GM21737 (cell line): ENCODE measurements at regions not wholly inside any gene's neighbourhood (a gene's known extent, or its start where the extent isn't known, plus 50 kb on each side); places are given as distances from the start of the nearest gene placed in this dataset.
"Not testable (repeated sequence)": the region's sequence is repeated elsewhere in the genome, so short reads cannot be mapped to it uniquely, and the experiment has no call there.

Experiments
- ATAC-seq: cut with Tn5 transposase; IDR thresholded peaks from one replicate; pipeline ENCODE4 v1.9.1; 2021; ENCODE audit warnings: mild to moderate bottlenecking, moderate library complexity; ENCODE audit not compliant: unreplicated experiment

- no peak for ATAC-seq
These were observed 366.4 kb downstream of the PSAT1 start for GRCh38 chr9:78663369-78663768.

- ATAC-seq, result no peak
These were observed 367.4 kb downstream of the PSAT1 start for GRCh38 chr9:78664370-78664769.

DNA sequence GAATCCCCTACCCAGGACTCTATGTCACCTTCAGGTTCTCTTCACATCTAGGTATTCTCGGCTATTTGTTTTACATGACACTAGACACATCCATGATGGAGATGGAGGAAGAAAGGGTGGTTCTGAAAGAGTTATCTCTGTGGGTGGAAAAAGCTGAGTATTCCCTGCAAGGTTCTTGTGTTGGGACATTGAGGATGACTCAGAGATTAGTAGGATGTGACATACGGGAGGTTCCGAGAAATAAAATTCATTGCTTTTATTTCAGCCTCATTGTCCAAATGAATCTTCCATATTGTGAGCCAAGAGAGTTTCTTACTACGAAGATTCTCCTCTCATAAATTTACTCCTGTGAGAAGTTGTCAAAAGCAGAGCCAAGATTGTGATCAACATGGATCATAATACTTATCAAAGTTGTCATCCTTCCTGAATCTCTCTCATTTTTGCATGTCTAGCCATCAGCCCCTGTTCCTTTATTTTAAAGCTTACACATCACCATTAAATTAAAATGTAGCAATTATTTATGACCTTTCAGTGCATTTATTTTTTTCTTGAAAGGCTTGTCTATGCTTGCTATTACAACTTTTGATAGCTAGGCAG is 370.0 kb downstream of the PSAT1 start:
- no peak for ATAC-seq

DNA sequence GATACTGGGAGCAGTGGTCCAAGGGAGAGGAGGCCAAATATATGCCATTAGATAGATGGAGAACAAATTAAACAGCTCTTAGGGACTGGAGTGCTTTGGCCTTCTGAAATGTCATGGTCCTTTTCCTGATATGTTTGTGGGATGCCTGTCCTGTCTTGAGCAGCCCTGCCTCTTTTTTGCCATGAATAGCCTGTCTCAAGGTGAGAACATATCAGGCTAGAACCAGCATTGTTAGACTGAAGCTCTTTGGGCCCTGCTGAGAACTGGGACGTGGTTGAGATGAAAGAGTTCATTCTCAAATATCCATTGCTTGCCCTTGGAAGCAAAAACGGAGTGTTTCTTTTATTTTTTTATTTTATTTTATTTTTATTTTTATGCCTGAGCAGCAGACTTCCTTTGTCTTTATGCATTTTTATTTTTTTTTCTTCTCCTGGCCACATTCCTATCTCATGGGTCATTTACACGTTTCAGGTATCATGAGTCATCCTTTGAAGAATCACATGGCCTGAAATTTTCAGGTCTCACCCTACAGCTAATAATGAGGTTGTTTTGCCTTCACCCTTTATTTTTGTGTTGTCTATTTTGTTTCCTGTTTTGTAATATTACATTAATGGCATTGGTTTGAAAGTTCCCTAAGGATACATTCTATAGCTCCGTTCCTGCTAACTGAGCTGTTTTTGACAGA is 371.4 kb downstream of the PSAT1 start:
- no peak for ATAC-seq

DNA sequence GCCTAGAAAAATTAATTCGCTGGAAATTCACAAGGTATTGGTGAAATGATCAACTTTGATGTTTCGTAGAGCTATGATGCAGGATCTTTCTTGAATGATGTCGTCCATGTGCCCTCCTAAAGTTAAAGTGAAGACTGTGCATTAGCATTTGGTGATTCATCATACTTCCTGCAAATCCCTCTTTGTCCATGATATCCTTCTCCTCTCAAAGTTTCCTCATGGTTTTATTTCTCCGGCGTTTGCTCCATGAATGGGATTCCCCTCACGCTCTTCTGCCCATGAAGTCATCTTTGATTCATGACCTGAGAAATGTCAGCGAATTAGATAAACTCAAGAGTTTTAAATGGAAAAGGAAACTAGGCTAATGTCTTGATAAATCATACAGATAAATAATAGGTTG is 372.7 kb downstream of the PSAT1 start:
- ATAC-seq, result no peak

GRCh38 chr9:78671785-78672184 is 374.9 kb downstream of the PSAT1 start:
- no peak for ATAC-seq

DNA sequence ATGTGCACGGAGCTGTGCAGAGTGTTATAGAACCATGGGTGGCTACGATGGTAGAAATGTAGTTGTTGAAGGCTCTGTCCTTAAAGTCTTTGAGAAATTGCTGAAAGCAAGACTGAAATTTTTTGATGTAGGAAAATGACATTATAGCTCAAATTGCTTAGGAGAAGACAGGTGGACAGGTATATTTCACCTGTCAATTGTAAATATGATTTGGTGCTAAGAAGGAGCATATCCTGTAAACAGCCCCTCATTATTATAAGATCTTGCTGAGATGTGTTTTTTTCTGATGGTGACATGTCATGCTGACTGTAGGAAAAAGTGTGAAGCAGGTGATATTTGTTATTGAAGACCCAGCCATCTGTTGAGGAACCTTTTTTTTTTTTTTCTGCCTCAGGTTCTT is 377.9 kb downstream of the PSAT1 start:
- no peak for ATAC-seq

- no peak for ATAC-seq
These were observed 379.1 kb downstream of the PSAT1 start for GRCh38 chr9:78676009-78676408.

DNA sequence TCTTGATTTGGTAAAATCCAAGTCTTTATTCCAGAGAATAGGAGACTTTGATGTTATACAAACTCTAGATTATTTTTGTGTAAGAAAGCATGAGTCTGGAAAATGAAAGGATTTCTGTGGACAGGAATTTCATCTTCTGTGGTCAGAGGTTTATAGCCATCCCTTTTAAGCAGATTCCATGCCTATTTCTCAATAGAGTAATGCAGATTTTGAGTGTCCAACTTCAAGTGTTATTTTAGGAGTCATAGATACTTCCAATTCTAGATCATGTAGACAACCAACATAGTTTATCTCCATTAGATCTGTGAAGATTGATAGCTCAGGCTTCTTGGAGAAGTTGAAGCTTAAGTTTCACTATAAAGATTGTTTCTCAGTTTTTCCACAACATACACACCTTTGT is 379.7 kb downstream of the PSAT1 start:
- no peak for ATAC-seq

GRCh38 chr9:78677326-78677725 is 380.4 kb downstream of the PSAT1 start:
- no peak for ATAC-seq

DNA sequence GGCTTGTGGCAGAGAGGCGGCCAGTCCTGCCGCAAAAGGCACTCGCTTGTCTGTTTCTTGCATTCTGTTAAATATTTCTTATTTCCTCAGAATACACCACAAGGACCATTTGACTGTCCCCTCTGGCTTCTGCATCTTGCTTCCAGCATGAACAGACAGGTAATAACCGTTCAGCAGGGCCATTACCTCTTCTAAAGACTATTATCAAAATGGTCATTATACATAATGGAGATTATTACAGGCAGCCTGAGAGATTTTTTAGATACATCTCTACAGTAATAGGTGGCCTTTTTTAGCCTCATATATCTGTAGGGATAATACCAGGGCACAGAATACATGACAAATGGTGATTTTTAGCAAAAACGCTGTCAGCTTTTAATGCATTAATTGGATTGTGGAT is 382.0 kb downstream of the PSAT1 start:
- no peak for ATAC-seq

- no peak for ATAC-seq
These were observed 383.3 kb downstream of the PSAT1 start for GRCh38 chr9:78680196-78680595.

DNA sequence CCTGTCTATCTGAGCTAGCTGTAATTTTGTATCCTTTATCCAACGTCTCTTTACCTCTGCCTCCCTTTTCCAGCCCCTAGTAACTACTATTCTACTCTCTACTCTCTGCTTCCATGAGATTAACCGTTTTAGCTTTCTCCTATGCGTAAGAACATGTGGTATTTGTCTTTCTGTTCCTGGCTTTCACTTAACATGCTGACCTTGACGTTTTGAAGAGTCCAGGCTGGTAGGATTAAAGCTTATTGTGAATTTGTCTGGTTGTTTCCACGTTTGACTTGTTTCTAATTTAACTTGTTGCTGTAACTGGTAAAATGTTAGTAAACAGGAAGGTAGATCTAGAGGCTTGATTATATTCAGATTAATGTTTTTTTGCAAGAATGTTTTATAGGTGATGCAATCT is 385.3 kb downstream of the PSAT1 start:
- ATAC-seq, result no peak

DNA sequence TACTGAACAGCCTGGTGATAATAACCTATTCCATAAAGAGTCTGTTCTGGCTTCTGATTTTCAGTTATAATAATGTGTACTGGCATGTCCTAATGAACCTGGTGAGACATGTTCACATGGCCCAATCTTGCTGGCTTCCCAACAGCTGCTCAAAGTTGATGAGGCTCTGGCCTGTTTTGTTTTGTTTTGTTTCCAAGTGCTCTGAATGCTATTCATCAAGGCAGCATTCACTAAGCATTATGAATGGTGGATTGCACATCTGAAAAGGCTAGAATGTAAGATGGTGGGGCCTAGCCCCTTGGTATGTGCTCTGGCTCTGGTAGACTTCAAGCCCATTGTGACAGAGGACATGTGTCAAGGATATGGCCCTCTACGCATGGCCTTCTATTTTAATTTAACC is 388.5 kb downstream of the PSAT1 start:
- ATAC-seq, result no peak

DNA sequence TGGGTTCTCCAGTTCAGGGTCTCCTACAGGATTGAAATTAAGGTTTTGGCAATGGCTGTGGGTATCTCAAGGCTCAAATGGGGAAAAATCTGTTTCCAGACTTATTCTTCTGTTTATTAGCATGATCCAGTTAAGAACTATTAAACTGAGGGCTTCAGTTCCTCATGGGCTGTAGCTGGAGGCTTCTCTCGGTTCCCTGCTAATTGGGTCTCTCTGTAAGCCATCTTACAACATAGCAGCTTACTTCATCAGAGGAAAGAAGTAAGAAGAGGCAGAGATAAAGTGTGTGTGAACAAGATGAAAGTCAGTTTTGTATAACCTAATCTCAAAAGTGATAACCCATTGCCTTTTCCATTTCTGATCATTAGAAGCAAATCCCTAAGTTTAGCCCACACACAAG is 391.9 kb downstream of the PSAT1 start:
- ATAC-seq, result no peak

DNA sequence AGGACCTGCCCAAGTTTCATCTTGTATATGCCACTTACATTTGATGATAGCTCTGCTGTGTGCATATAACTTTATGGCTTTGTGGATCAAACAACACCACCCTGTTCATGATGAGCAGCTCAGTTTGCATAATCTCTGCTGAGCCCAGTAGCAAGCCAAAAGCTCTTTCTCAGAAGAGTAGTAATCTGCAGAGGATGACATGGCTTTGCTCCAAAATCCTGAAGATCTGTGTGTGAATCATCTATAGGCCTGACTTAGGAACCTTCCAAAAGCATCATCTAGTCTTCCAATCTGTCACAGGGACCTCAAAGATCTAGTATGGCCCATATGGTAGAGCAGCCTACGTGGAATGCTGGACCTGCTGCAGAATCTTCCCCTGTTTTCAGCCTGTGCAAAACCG is 394.6 kb downstream of the PSAT1 start:
- no peak for ATAC-seq

DNA sequence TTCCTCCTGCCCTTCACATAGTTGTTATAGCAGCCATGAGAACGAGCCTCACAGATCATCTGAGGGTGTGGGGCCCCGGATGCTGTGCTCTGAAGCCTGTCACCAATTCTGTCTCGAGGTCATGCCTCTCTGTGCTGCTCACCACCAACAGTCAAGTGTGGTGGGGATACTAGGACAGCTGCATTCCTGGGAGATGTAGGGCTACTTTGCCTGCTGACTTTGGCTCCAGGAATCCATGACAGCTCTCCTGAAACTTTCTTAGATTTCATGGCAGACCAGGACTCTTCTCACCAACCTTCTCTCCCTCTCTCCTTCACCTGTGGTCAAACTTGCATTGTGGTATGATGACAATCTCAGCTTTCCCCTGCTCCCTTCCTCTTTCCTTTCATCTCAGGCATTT is 395.9 kb downstream of the PSAT1 start:
- no peak for ATAC-seq

- ATAC-seq, result no peak
These were observed 398.0 kb downstream of the PSAT1 start for GRCh38 chr9:78694974-78695373.

- ATAC-seq, result no peak
These were observed 398.6 kb downstream of the PSAT1 start for GRCh38 chr9:78695519-78695918.

DNA sequence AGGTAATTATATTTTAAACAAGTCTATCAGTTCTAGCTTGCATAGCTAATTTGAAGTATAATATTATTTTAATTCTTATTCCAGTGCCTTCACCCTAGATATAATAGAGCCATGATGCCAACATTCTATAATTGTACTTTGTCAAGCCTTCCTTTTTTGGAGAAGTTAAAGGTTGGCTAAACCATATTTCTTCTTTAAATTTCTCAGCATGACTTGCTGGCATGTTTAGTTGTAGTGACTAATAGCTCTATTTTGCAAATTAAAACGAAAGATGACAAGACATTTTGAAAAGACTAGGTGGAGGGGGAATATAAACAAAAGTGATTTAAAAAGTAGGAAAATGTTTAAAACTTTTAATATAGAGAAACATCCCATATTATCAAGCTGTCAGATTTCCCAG is 400.7 kb downstream of the PSAT1 start:
- ATAC-seq, result no peak

GRCh38 chr9:78698371-78698770 is 401.4 kb downstream of the PSAT1 start:
- no peak for ATAC-seq

DNA sequence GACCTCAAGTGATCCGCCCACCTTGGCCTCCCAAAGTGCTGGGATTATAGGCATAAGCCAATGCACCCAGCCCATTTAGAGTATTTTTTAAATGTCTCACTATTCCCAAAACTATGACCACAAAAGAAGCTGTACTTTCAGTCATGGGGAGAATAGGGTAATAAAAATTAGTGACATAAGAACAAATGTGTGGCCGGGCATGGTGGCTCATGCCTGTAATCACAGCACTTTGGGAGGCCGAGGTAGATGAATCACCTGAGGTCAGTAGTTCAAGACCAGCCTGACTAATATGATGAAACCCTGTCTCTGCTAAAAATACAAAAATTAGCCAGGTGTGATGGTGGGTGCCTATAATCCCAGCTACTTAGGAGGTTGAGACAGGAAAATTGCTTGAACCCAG is 402.3 kb downstream of the PSAT1 start:
- ATAC-seq, result not testable (repeated sequence)

DNA sequence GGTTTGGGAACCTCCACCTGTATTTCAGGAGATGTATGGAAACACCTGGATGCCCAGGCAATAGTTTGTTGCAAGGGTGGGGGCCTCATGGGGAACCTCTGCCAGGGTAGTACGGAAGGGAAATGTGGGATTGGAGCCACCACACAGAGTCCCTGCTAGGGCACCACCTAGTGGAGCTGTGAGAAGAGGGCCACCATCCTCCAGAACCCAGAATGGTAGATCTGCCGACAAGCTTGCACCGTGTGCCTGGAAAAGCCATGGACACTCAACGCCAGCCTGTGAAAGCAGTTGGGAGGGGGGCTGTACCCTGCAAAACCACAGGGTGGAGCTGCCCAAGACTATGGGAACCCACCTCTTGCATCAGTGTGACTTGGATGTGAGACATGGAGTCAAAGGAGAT is 407.2 kb downstream of the PSAT1 start:
- ATAC-seq, result not testable (repeated sequence)
